Right lobe of liver (tissue), 4 donors: ENCODE measurements at regions not wholly inside any gene's neighbourhood (a gene's known extent, or its start where the extent isn't known, plus 50 kb on each side); places are given as distances from the start of the nearest gene placed in this dataset.

Experiments
- CTCF ChIP-seq, 4 donors: fragments of 200-600 bp in 3 of 4; fragments of 450-650 bp in 1 of 4; IDR thresholded peaks; one replicate each; pipeline versions ENCODE4 v1.5.1 to v1.8.0; 2016 to 2022; ENCODE audit warnings: antibody characterized with exemption in 4 of 4, mild to moderate bottlenecking in 2 of 4
- POLR2A ChIP-seq: fragments of 450-650 bp; IDR thresholded peaks from one replicate; pipeline ENCODE4 v1.6.1; 2017; ENCODE audit warnings: antibody characterized with exemption, mild to moderate bottlenecking
- donor health status: DM: no; HTN: no; CAD: no.
- donor health status: DM: no; HTN: no; CAD: no.
- donor health status: DM: no; HTN: yes; CAD: no.

GRCh38 chr18:68478246-68478645 lies 236.7 kb downstream of the TMX3 start:
- TF ChIP-seq CTCF (IDR thresholded peaks at IDR 0.05) (no peak), POLR2A (no peak)
